HCT116 (cell line): ENCODE measurements at regions not wholly inside any gene's neighbourhood (a gene's known extent, or its start where the extent isn't known, plus 50 kb on each side); places are given as distances from the start of the nearest gene placed in this dataset.

Source experiments
- ATAC-seq: fragments of 200-7000 bp; cut with Tn5 transposase; 2 replicates; pipeline ENCODE4 v1.9.1; 2020; ENCODE audit warnings: mild to moderate bottlenecking, moderate library complexity
- BruUV-seq: library from RNA; stranded (reverse); fragments of 400-500 nt; replicated peaks from 2 replicates; lab custom pipeline; 2021; lab: Mats Ljungman, UMichigan
- CTCF ChIA-PET: fragments of 300-600 bp; sonication (Branson Sonifier 250); formaldehyde crosslinking; loops from one replicate; lab custom pipeline; 2021; ENCODE audit warnings: antibody characterized with exemption; lab: Charles Lee
- POLR2A ChIA-PET: fragments of 300-600, 350-600 bp; sonication (Branson Sonifier 250); formaldehyde crosslinking; loops from one replicate; lab custom pipeline; 2021; ENCODE audit warnings: antibody characterized with exemption; lab: Charles Lee
- RAD21 ChIA-PET, 2 experiments: fragments of 300-600 bp; sonication (Branson Sonifier 250); formaldehyde crosslinking; loops; one replicate each; lab custom pipeline; 2023; ENCODE audit warnings: low total read pairs in 2 of 2; ENCODE audit not compliant: uncharacterized antibody in 2 of 2, unreplicated experiment in 2 of 2, low non-redundant PET in 1 of 2; lab: Charles Lee
- DNase-seq: peaks from one replicate; pipeline ENCODE4 v3.0.0-alpha.2; 2010; ENCODE audit warnings: low read depth, low spot score
- H2AFZ ChIP-seq: fragments of 200-600 bp; shearing (Covaris generic), sonication (generic); 2 replicates; pipeline ENCODE4 v1.6.1; 2017; ENCODE audit warnings: low read depth, mixed run types, mixed read lengths, antibody characterized with exemption, low read length; ENCODE audit not compliant: poor library complexity, severe bottlenecking
- H3K27ac ChIP-seq: 2 replicates; pipeline ENCODE4 v1.5.1; 2012; ENCODE audit warnings: low read depth, low read length
- H3K27me3 ChIP-seq: fragments of 200-600 bp; sonication (generic); 2 replicates; pipeline ENCODE4 v1.6.1; 2016; ENCODE audit warnings: mixed run types, low read length, mixed read lengths; ENCODE audit not compliant: insufficient read depth
- H3K36me3 ChIP-seq, 2 experiments: fragments of 200-500 bp in 1 of 2; fragments of 200-600 bp in 1 of 2; sonication (Bioruptor generic) in 1 of 2; sonication (generic) in 1 of 2; 2 replicates each; pipeline versions ENCODE4 v1.5.1 to v1.6.1; 2014 to 2016; ENCODE audit warnings: low read length in 2 of 2, inconsistent platforms in 1 of 2, mixed read lengths in 1 of 2, mixed run types in 1 of 2; ENCODE audit not compliant: insufficient read depth in 2 of 2, control insufficient read depth in 1 of 2
- H3K4me1 ChIP-seq, 2 experiments: fragments of 200-600 bp in 1 of 2; sonication (generic) in 1 of 2; 2 replicates each; pipeline versions ENCODE4 v1.5.1 to v1.6.1; 2012 to 2017; ENCODE audit warnings: low read length in 2 of 2, inconsistent platforms in 1 of 2, mild to moderate bottlenecking in 1 of 2, mixed read lengths in 1 of 2, mixed run types in 1 of 2, moderate library complexity in 1 of 2; ENCODE audit not compliant: insufficient read depth in 2 of 2, control insufficient read depth in 1 of 2
- H3K4me2 ChIP-seq: fragments of 200-600 bp; sonication (generic); 2 replicates; pipeline ENCODE4 v1.6.1; 2017; ENCODE audit warnings: mixed run types, low read length, mixed read lengths
- H3K4me3 ChIP-seq, 2 experiments: fragments of 200-600 bp in 1 of 2; sonication (generic) in 1 of 2; replicated peaks in 1 of 2; 2 replicates each; pipeline ENCODE4 v1.5.1; 2011 to 2016; ENCODE audit warnings: low read length in 2 of 2, control low read depth in 1 of 2, low read depth in 1 of 2, mild to moderate bottlenecking in 1 of 2, mixed read lengths in 1 of 2, mixed run types in 1 of 2
- H3K79me2 ChIP-seq: fragments of 200-600 bp; sonication (generic); 2 replicates; pipeline ENCODE4 v1.6.1; 2017; ENCODE audit warnings: mild to moderate bottlenecking, mixed run types, low read length, moderate library complexity, mixed read lengths; ENCODE audit not compliant: insufficient read depth
- H3K9ac ChIP-seq: fragments of 200-600 bp; sonication (generic); 2 replicates; pipeline ENCODE4 v1.6.1; 2016; ENCODE audit warnings: low read length, mixed read lengths
- H3K9me2 ChIP-seq: fragments of 200-600 bp; sonication (generic), shearing (Covaris generic); 2 replicates; pipeline ENCODE4 v1.6.1; 2017; ENCODE audit warnings: mixed run types, mild to moderate bottlenecking, moderate library complexity; ENCODE audit not compliant: insufficient read depth
- H3K9me3 ChIP-seq, 2 experiments: fragments of 200-500 bp in 1 of 2; fragments of 200-600 bp in 1 of 2; sonication (Bioruptor generic) in 1 of 2; sonication (generic) in 1 of 2; 2 replicates each; pipeline ENCODE4 v1.6.1; 2014 to 2017; ENCODE audit warnings: low read length in 2 of 2, mixed read lengths in 2 of 2, inconsistent platforms in 1 of 2, low read depth in 1 of 2, mild to moderate bottlenecking in 1 of 2, mixed run types in 1 of 2, moderate library complexity in 1 of 2; ENCODE audit not compliant: control insufficient read depth in 1 of 2, insufficient read depth in 1 of 2
- H4K20me1 ChIP-seq: fragments of 200-600 bp; sonication (generic), shearing (Covaris generic); 2 replicates; pipeline ENCODE4 v1.6.1; 2017; ENCODE audit warnings: mixed run types, mild to moderate bottlenecking, moderate library complexity; ENCODE audit not compliant: insufficient read depth
- CEBPB ChIP-seq: IDR thresholded peaks from 2 replicates; pipeline ENCODE4 v1.6.1; 2012; ENCODE audit warnings: low read depth
- EGR1 ChIP-seq: IDR thresholded peaks from 2 replicates; pipeline ENCODE4 v1.6.1; 2012; ENCODE audit warnings: low read depth
- ELF1 ChIP-seq: IDR thresholded peaks from 2 replicates; pipeline ENCODE4 v1.6.1; 2012; ENCODE audit warnings: low read depth, borderline replicate concordance
- EZH2 ChIP-seq: fragments of 200-600 bp; sonication (generic); IDR thresholded peaks from 2 replicates; pipeline ENCODE4 v1.6.1; 2017; ENCODE audit warnings: antibody characterized with exemption, mixed run types
- EZH2phosphoT487 ChIP-seq: fragments of 200-600 bp; IDR thresholded peaks from 2 replicates; pipeline ENCODE4 v1.6.1; 2018; ENCODE audit warnings: antibody characterized with exemption, borderline replicate concordance
- JUND ChIP-seq: IDR thresholded peaks from 2 replicates; pipeline ENCODE4 v1.6.1; 2012
- POLR2A ChIP-seq: IDR thresholded peaks from 2 replicates; pipeline ENCODE4 v1.7.0; 2011; ENCODE audit warnings: borderline replicate concordance; ENCODE audit not compliant: insufficient read depth, insufficient read length; ENCODE audit errors: extremely low read depth
- POLR2AphosphoS5 ChIP-seq: IDR thresholded peaks from 2 replicates; pipeline ENCODE4 v1.6.1; 2011; ENCODE audit warnings: mild to moderate bottlenecking, low read depth, low read length, moderate library complexity
- RAD21 ChIP-seq: IDR thresholded peaks from 2 replicates; pipeline ENCODE4 v1.6.1; 2012; ENCODE audit warnings: low read depth, mild to moderate bottlenecking
- SIN3A ChIP-seq: IDR thresholded peaks from 2 replicates; pipeline ENCODE4 v1.6.1; 2012; ENCODE audit warnings: low read depth
- SRF ChIP-seq: IDR thresholded peaks from 2 replicates; pipeline ENCODE4 v1.6.1; 2012; ENCODE audit warnings: low read depth
- TCF7L2 ChIP-seq: IDR thresholded peaks from 2 replicates; pipeline ENCODE4 v1.7.0; 2011; ENCODE audit warnings: borderline replicate concordance, inconsistent platforms; ENCODE audit not compliant: insufficient read depth, insufficient read length; ENCODE audit errors: extremely low read depth
- YY1 ChIP-seq: IDR thresholded peaks from 2 replicates; pipeline ENCODE4 v1.6.1; 2011; ENCODE audit warnings: low read length, low read depth, moderate library complexity, mild to moderate bottlenecking; ENCODE audit not compliant: insufficient replicate concordance; ENCODE audit errors: extremely low read depth
- ZFX ChIP-seq: fragments of 450-650 bp; IDR thresholded peaks from 2 replicates; pipeline ENCODE4 v1.6.1; 2017
- intact Hi-C: fragments of 100-400 bp; cut with micrococcal nuclease; formaldehyde crosslinking; loops from 2 replicates; pipeline ENCODE4 v1.10.0; 2022
- TF ChIP-seq, protein P1 (sequence below): IDR thresholded peaks from 2 replicates; pipeline ENCODE4 v1.6.1; 2012
- TF ChIP-seq, protein P2 (sequence below): IDR thresholded peaks from 2 replicates; pipeline ENCODE4 v1.6.1; 2011; ENCODE audit warnings: mild to moderate bottlenecking, low read length, moderate library complexity; ENCODE audit not compliant: insufficient replicate concordance; ENCODE audit errors: extremely low read depth
- TF ChIP-seq, protein P3 (sequence below): IDR thresholded peaks from 2 replicates; pipeline ENCODE4 v1.6.1; 2012; ENCODE audit warnings: low read depth
- TF ChIP-seq, protein P4 (sequence below): IDR thresholded peaks from 2 replicates; pipeline ENCODE4 v1.6.1; 2012

DNA sequence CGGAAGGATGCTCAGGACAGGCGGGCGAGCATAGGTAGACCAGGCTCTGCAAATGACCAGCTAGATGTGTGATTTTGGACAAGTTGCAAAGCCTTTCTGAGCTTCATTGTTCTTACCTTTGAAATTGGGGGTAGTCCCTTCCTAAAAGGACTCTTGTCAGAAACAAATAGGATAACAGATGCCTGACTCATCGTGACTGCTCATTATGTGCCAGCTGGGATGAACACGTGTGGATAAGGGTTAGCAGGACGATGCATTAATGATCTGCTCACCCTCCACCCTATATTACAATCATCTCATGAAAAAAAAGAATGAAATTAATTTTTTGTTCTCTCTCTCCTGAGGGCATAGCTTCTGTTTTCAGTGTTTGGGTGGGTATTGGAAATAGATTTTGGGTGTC is 223.4 kb downstream of the NR2F2 start:
- BruUV-seq = no TSS peak
- no peak overlapping the region for H3K27ac ChIP-seq
- TF ChIP-seq POLR2AphosphoS5 (no peak), EGR1 (no peak), RAD21 (no peak), EZH2phosphoT487 (no peak), SRF (no peak), CEBPB (no peak), YY1 (no peak), EZH2 (no peak), SIN3A (no peak), TCF7L2 (no peak), ZFX (no peak), POLR2A (no peak), JUND (no peak), ELF1 (no peak)
- TF ChIP-seq, protein P1, sequence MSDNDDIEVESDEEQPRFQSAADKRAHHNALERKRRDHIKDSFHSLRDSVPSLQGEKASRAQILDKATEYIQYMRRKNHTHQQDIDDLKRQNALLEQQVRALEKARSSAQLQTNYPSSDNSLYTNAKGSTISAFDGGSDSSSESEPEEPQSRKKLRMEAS = no peak
- TF ChIP-seq, protein P2, sequence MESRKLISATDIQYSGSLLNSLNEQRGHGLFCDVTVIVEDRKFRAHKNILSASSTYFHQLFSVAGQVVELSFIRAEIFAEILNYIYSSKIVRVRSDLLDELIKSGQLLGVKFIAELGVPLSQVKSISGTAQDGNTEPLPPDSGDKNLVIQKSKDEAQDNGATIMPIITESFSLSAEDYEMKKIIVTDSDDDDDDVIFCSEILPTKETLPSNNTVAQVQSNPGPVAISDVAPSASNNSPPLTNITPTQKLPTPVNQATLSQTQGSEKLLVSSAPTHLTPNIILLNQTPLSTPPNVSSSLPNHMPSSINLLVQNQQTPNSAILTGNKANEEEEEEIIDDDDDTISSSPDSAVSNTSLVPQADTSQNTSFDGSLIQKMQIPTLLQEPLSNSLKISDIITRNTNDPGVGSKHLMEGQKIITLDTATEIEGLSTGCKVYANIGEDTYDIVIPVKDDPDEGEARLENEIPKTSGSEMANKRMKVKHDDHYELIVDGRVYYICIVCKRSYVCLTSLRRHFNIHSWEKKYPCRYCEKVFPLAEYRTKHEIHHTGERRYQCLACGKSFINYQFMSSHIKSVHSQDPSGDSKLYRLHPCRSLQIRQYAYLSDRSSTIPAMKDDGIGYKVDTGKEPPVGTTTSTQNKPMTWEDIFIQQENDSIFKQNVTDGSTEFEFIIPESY = no peak
- TF ChIP-seq, protein P3, sequence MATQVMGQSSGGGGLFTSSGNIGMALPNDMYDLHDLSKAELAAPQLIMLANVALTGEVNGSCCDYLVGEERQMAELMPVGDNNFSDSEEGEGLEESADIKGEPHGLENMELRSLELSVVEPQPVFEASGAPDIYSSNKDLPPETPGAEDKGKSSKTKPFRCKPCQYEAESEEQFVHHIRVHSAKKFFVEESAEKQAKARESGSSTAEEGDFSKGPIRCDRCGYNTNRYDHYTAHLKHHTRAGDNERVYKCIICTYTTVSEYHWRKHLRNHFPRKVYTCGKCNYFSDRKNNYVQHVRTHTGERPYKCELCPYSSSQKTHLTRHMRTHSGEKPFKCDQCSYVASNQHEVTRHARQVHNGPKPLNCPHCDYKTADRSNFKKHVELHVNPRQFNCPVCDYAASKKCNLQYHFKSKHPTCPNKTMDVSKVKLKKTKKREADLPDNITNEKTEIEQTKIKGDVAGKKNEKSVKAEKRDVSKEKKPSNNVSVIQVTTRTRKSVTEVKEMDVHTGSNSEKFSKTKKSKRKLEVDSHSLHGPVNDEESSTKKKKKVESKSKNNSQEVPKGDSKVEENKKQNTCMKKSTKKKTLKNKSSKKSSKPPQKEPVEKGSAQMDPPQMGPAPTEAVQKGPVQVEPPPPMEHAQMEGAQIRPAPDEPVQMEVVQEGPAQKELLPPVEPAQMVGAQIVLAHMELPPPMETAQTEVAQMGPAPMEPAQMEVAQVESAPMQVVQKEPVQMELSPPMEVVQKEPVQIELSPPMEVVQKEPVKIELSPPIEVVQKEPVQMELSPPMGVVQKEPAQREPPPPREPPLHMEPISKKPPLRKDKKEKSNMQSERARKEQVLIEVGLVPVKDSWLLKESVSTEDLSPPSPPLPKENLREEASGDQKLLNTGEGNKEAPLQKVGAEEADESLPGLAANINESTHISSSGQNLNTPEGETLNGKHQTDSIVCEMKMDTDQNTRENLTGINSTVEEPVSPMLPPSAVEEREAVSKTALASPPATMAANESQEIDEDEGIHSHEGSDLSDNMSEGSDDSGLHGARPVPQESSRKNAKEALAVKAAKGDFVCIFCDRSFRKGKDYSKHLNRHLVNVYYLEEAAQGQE = no peak
- TF ChIP-seq, protein P4, sequence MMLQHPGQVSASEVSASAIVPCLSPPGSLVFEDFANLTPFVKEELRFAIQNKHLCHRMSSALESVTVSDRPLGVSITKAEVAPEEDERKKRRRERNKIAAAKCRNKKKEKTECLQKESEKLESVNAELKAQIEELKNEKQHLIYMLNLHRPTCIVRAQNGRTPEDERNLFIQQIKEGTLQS = no peak
- TF ChIP-seq, all 23 proteins: peak for 0
- Histone ChIP-seq H3K27me3 (peaks cover 47% of the 10 kb centered on the region), H3K4me3 (no peak overlapping the region), H3K9me2 (no peaks in the 10 kb centered on the region), H3K9me3 (no peaks in the 10 kb centered on the region), H3K79me2 (no peaks in the 10 kb centered on the region), H3K4me2 (no peak overlapping the region), H2AFZ (no peak overlapping the region), H3K36me3 (no peaks in the 10 kb centered on the region), H3K9ac (no peak overlapping the region), H4K20me1 (no peaks in the 10 kb centered on the region), H3K4me1 (no peaks in the 10 kb centered on the region)
- no peak for ATAC-seq
- POLR2A ChIA-PET = no interaction called here
- RAD21 ChIA-PET = no interaction called here
- DNase-seq = no peak
- CTCF ChIA-PET = no interaction called here
- intact Hi-C loops = no loop called here
